DLD1 (cell line): ENCODE measurements at regions not wholly inside any gene's neighbourhood (a gene's known extent, or its start where the extent isn't known, plus 50 kb on each side); places are given as distances from the start of the nearest gene placed in this dataset.

Experiments
- in situ Hi-C: cut with HindIII; loops from 2 replicates; pipeline ENCODE4 v1.10.0; 2017; ENCODE audit warnings: low sequenced_read_pairs

- in situ Hi-C loops: no loop called here
Observed at GRCh38 chr13:34001389-34001788, 183.4 kb downstream of the RFC3 start.

GRCh38 chr13:34002141-34002540, 184.2 kb downstream of the RFC3 start:
- in situ Hi-C loops: no loop called here

DNA sequence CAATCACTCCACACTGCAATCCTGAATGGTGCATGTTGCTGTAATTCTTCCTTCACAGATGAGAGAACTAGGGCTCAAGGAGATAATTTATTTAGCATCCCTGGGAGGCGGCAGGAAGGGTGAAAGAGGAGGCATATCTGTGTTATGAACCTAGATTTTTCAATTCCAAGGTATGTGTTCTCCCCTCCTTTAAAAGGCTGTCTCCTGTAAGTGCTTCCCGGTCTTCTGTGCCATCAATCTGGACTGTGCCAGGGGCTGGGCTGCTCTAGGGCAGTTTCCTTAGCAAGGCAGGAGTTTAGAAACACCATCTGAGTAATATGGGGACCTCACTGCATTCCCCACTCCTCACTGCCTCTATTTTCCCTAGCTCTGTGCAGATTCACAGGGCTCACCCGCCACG, 185.0 kb downstream of the RFC3 start:
- in situ Hi-C loops: no loop called here

DNA sequence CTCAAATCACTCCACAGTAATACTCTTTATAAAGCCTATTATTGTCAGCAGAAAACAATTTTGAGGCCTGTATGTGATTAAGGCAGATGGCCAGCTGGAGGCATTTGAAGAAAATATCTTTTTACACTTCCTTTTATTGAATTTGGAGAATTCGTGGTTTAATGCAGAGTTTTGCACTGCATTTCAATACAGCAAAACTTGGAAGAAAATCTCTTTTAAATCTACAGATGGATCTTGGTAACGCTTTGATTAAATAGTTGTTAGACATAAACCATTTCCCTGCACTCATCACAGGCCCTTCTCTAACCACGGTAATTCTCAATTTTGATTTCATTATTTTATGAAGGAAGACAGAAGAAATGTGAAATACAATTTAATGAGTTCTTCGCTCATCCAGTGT, 185.7 kb downstream of the RFC3 start:
- in situ Hi-C loops: no loop called here

DNA sequence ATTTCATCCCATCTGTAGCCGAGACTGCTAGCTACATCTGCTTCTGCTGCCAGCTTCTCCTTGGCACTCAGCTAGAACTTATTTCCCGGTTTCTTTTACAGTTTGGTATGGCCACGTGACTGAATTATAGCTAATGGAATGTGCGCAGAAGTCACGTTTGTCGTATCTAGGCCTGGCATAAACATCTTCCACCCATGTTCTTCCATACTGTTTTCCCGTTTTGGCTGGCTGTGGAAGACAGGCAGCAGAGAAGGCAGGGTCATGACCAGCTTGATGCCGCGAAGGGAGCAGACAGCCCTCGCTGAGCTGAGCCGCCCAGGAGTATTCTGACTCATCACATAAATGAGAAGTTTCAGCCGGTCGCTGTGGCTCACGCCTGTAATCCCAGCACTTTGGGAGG, 186.7 kb downstream of the RFC3 start:
- in situ Hi-C loops: no loop called here

DNA sequence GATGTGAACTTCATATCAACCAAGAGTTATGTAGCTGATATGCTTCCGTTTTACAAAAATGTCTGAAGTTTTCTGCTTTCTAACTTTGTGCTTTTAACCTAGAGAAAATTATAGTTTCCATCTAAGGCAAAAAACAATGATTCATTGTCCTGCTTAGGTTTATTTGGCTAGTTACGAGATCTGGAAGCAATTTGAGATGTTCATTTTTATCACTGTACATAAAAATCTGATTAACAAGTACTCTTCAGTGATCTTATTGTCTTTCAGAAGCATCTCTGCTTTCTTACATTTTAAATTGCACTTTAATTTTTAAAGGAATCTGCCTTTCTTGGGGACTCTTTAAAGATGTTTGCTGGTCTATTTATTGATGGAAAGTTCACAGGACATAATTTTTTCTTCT, 188.1 kb downstream of the RFC3 start:
- in situ Hi-C loops: no loop called here

DNA sequence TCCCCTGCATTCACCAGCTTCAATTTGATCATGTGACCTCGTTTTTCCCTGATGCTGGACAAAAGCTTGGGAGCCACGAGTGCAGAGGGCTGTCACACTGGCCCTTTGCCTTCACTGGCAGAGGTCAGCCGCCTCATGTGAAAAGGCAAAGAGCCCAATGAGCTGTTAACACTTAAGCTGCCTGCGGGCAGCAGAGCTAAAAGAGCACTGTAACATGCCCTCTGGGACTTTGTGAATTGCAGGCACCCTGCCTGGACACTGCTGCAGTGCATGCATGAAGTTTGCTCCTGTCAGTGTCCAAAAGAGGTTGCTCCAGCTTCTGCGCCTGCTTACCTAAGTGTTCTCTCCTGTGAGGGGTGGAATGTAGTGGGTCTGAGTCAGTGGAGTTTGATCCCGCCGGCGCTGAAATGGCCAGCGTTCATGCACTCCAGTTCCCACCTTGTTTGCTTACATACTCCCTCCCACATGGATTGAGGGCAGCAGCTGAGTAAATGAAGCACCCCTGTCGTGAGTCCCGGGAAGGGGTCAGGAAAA, 193.7 kb downstream of the RFC3 start:
- in situ Hi-C loops: no loop called here

DNA sequence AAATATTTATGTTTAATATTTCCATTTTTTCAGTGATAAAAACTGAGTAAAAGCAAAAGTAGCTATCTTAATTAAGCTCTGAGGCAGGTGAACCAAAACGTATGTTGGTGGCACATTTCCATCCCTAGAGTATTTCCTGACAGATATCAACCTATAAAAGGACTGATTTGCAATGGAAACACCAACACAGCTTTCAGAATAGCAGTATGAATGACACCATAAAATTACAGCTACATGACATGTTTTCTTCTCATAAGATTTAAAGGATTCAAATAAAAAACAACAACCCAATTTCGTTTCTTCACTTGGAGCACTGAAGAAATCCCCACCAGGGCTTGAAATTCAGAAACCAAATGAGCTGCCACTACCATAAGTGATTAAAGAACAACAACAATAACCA, 194.4 kb downstream of the RFC3 start:
- in situ Hi-C loops: no loop called here

DNA sequence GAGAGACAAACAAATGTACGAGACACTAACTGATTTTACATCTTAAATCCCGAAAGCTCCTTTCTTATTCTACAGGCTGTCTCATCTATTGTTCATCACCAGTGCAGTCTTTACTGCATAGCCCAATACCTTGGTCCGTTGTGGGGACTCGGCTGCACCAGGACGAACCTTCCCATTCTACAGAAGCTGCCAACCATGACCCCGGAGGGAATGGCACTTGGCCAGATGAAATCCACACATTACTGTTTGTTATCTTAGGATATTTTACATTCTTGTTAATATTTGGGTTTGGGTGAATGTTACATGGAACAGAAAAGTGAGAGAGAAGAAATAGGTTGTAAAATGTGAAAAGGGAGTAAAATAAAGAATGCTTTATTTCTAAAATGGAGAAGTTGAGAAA, 195.1 kb downstream of the RFC3 start:
- in situ Hi-C loops: no loop called here

DNA sequence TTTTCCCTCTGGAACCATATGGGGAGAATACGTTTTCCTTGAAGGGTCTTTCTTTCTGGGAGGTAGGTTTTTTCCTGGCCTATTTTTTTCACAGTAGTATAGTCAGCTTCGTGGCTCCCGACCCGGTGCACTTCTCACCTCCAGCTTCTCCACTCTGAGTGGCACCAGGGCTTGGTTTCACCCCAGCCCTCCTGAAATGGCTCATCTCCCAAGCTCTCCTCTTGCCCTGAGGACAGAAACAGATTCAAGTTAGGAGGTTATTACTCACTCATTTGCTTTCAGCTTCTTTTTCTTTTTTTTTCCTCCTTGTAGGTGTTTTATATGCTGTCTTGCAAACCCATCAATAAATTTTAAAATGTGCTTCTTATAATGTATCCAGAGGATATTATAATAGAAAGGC, 199.3 kb downstream of the RFC3 start:
- in situ Hi-C loops: no loop called here

DNA sequence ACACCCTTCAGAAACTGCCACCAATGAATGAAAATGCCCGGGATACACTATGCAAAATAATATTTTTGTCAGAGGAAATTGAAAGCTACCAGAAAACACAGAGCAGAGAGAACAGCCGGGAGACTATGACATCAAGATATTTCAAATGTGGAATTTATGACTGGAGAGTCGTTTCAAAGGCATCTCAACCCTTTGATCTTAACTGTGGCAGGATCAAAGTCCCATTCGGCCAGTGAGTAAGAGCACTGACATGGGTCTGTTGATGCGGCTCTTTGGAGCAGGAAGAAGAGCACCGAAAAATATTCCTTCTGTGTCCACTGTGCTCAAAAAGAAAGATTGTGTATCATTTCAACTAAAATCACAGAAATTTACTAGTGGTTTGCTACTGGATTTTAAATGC, 201.9 kb downstream of the RFC3 start:
- in situ Hi-C loops: no loop called here

GRCh38 chr13:34020388-34020787, 202.4 kb downstream of the RFC3 start:
- in situ Hi-C loops: no loop called here

- in situ Hi-C loops: no loop called here
Observed at GRCh38 chr13:34021619-34022018, 203.7 kb downstream of the RFC3 start.

DNA sequence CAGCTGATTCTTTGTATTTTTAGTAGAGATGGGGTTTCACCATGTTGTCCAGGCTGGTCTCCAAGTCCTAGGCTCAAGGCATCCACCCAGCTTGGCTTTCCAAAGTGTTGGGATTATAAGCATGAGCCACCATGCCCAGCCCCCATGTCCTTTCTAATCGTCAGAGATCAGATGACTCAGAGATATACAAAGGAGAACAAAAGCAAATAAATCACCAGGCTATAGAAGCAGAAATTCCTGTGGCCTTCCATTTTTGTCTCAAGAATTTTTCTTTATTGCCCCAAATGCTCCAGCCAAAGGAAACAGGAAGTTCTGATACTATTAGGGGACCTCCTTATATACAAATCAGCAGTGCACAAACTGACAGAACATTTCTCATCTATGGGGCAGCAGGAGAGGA, 207.8 kb downstream of the RFC3 start:
- in situ Hi-C loops: no loop called here

DNA sequence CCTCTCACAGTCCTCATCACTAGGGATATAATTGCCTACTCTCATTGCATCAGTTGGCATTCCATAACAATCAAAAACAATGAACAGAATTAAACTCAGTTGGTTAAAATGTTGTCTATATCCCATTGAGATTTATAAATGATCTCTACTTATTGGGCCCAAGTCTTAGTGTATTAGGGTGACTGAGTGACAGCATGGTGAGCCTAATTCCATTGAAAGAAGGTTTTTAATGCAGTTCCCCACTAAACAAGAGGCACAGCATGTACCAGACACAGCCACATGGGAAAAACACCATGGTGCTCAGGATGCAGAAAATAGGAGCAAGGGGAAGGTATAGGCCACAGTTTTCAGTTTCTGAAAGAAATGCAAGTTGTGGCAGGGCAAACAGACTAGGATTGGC, 208.4 kb downstream of the RFC3 start:
- in situ Hi-C loops: no loop called here

DNA sequence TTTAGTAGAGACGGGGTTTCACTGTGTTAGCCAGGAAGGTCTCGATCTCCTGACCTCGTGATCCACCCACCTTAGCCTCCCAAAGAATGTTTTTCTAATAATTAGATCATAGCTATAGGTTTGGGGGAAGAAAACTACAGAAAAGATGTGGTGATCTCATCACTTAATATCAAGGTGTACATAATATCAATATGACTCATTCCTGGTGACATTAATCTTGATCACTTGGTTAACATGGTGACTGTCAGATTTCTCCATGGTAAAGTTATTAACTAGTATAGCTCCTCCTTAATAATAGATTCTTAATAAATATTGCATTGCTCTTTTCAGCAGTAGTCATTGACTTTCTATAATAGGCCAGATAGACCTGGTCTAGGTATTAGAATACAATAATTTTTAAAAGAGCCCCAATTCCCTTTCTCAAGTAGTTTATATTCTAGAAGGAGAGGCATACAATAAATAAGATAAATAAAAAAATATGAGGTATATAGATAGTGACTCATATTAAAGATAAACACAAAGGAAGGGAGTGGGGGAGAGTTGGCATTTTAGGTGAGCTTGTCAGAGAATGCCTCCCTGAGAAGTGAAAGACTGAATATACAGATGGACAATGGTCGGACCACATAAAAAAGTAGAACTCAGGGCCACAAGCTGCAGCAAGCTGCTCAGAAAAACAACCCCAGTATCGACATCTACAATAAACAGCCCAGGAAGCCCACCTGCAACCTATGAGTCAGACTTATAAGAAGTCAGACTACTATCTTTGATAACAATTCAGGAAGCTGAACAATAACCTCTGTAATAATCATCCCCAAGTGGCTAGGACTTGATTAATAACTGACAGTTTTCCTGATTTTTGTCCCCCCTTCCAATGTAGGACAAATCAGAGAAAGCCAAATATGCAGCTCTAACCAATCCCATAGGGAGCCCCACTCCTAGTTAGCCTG, 210.8 kb downstream of the RFC3 start:
- in situ Hi-C loops: no loop called here

DNA sequence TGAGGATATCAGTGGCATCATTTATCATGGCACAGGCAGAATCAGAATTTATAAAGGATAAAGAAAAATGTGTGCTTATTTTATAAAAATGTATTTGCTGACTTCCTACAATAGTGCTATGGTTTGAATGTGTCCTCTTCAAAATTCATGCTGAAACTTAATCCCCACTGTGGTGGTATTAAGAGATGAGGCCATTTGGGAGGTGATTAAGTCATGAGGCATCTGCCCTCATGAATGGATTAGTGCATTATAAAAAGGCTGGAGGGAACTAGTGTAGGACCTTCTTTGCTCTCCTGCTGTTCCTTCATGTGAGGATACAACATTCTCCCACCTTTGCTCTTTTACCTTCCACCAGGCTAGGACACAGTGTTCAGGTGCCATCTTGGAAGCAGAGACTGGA, 212.8 kb downstream of the RFC3 start:
- in situ Hi-C loops: no loop called here

DNA sequence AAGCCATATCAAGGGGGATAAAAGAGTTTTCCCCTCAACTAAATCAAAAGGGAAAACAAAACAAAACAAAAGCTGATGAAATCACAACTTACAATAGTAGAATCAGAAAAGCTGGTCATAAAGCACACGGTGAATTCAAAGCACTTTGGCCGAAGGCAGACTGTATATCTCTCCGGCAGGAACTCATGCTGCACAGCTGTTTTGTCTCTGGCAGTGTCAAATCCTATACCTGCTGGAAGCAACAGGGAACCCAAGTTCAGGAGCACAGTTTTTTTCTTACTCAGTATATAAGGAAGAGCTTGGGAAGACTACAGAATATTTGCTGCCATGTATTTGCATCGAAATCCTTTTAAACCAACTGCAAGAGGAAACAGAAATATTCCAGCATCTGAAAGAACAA, 213.7 kb downstream of the RFC3 start:
- in situ Hi-C loops: no loop called here

GRCh38 chr13:34034411-34034810, 216.5 kb downstream of the RFC3 start:
- in situ Hi-C loops: no loop called here

DNA sequence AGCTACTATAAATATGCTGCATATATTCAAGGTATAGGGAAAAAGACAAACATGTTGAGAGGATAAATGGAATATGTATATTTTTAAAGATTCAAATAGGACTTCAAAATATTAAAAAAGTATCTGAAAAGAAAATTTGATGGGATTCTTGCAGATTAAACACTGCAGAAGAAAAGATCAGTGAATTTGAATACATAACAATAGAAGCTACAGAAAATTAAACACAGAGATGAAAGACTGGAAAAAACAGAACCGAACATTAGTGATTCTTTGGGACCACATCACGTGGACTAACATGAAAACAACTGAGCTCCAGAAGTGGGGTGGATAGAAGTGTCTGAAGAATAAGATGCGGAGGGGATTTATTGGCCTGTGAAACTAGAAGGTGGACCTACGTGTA, 217.2 kb downstream of the RFC3 start:
- in situ Hi-C loops: no loop called here

DNA sequence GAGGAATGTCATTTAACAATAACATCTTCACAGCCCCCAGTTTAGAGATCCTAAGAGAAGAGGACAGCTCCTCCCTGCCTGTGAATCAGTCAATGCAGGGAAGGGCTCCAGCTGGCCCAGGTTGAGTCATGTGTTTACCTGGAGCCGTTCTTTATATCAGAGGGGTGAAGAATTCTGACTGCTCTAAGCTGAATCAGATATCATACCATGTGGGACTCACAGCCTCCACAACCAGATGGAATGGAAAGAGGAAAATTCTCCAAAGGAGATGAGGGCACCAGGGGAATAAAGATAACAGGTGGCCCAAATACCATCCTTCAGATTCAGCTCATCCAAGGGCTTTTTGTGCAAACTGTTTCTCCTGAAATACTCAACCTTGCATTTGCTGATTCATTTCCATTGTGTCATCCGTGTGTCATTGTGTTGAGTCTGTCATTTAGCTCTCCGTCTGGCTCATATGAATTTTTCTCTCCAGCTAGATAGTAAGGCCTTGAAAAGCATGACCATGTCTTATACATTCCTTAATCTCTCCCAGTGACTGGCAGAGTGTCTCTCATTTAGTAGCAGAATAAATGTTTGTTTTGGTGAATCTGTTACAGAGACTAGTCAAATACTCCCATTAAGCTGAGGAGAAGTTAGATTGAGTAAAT, 217.9 kb downstream of the RFC3 start:
- in situ Hi-C loops: no loop called here
